ENCODE measurements at regions not wholly inside any gene's neighbourhood (a gene's known extent, or its start where the extent isn't known, plus 50 kb on each side); places are given as distances from the start of the nearest gene placed in this dataset.

GRCh38 chr1:100609849-100610248 is 71.9 kb downstream of the GPR88 start:
- TF ChIP-seq CTCF (IDR thresholded peaks at IDR 0.05; ENCODE audit: extremely low read depth in 1 of 2, insufficient read depth in 1 of 2, low read depth in 1 of 2, low read length in 2 of 2) = no peak
- no peak for TF ChIP-seq POLR2A (IDR thresholded peaks at IDR 0.05; ENCODE audit: low read depth, low read length)
- TF ChIP-seq POLR2AphosphoS5 (IDR thresholded peaks at IDR 0.05; ENCODE audit: insufficient read depth, low read depth, low read length) = no peak
- TF ChIP-seq MAX (IDR thresholded peaks at IDR 0.05; ENCODE audit: insufficient read depth, insufficient read length) = no peak
- TF ChIP-seq EZH2 (IDR thresholded peaks at IDR 0.05; ENCODE audit: borderline replicate concordance, low read depth, low read length, severe bottlenecking) = no peak
- no peak for TF ChIP-seq JUN (IDR thresholded peaks at IDR 0.05; ENCODE audit: borderline replicate concordance, insufficient read depth, insufficient read length, low read depth)
- TF ChIP-seq MYC (IDR thresholded peaks at IDR 0.05; ENCODE audit: low read depth, low read length) = no peak

All from endothelial cell of umbilical vein (primary cell).